ENCODE measurements at regions not wholly inside any gene's neighbourhood (a gene's known extent, or its start where the extent isn't known, plus 50 kb on each side); places are given as distances from the start of the nearest gene placed in this dataset.

DNA sequence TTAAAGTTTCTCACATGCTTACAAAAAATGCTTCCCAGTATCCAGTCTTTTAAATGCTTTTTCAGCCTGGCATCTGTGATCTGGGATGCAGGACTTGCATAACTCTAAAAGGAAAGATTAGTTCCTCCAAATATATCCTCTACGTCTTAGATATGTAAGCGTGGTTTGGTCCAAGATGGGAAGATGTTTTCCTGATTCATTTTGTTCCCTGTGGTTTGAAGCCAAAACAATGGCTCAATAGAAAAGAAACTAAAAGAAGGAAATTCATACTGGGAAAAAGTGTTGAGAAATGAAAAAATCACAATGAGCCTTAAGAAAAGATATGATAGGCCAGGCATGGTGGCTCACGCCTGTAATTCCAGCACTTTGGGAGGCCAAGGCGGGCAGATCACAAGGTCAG, 1002.8 kb downstream of the NAALADL2 start:
- DNase-seq (ENCODE audit: low read depth, low spot score) = no peak
- CTCF ChIA-PET = no interaction called here
- no peak overlapping the region for H3K4me3 ChIP-seq (ENCODE audit: low read depth, low read length)
- POLR2A ChIA-PET = no interaction called here
- TF ChIP-seq, protein P1, sequence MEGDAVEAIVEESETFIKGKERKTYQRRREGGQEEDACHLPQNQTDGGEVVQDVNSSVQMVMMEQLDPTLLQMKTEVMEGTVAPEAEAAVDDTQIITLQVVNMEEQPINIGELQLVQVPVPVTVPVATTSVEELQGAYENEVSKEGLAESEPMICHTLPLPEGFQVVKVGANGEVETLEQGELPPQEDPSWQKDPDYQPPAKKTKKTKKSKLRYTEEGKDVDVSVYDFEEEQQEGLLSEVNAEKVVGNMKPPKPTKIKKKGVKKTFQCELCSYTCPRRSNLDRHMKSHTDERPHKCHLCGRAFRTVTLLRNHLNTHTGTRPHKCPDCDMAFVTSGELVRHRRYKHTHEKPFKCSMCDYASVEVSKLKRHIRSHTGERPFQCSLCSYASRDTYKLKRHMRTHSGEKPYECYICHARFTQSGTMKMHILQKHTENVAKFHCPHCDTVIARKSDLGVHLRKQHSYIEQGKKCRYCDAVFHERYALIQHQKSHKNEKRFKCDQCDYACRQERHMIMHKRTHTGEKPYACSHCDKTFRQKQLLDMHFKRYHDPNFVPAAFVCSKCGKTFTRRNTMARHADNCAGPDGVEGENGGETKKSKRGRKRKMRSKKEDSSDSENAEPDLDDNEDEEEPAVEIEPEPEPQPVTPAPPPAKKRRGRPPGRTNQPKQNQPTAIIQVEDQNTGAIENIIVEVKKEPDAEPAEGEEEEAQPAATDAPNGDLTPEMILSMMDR (IDR thresholded peaks at IDR 0.05; ENCODE audit: insufficient read depth, low read length, missing control alignments) = no peak

Measured in AG04449 (cell line).